22Rv1 (cell line): ENCODE measurements at regions not wholly inside any gene's neighbourhood (a gene's known extent, or its start where the extent isn't known, plus 50 kb on each side); places are given as distances from the start of the nearest gene placed in this dataset.

Experiments used
- ZFX ChIP-seq: fragments of 450-650 bp; IDR thresholded peaks from 2 replicates; pipeline ENCODE4 v1.6.1; 2017; ENCODE audit warnings: antibody characterized with exemption, borderline replicate concordance
- TF ChIP-seq, protein P1 (sequence below): fragments of 450-650 bp; IDR thresholded peaks from 2 replicates; pipeline ENCODE4 v1.5.1; 2017; ENCODE audit warnings: mild to moderate bottlenecking

DNA sequence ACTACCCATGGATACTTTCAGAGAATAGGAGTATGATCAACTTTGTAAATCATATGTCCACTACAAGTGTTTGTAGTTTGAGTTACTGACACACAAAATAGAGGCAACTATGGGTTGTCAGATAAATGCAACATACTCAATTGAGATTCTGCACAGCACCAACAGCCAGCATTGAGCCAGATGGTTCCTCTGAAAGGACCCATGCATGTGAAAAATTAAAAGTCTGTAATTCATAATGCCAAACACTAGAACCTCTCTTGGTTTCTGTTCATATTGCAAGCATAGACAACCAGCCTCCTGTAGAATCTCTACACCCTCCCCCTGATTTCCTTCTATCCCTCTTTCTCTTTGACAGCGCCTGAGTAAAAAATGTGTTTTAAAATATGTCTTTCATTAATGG is 831.0 kb downstream of the C12orf50 start:
- TF ChIP-seq, protein P1, sequence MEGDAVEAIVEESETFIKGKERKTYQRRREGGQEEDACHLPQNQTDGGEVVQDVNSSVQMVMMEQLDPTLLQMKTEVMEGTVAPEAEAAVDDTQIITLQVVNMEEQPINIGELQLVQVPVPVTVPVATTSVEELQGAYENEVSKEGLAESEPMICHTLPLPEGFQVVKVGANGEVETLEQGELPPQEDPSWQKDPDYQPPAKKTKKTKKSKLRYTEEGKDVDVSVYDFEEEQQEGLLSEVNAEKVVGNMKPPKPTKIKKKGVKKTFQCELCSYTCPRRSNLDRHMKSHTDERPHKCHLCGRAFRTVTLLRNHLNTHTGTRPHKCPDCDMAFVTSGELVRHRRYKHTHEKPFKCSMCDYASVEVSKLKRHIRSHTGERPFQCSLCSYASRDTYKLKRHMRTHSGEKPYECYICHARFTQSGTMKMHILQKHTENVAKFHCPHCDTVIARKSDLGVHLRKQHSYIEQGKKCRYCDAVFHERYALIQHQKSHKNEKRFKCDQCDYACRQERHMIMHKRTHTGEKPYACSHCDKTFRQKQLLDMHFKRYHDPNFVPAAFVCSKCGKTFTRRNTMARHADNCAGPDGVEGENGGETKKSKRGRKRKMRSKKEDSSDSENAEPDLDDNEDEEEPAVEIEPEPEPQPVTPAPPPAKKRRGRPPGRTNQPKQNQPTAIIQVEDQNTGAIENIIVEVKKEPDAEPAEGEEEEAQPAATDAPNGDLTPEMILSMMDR, result no peak
- no peak for TF ChIP-seq ZFX
